ENCODE measurements at regions not wholly inside any gene's neighbourhood (a gene's known extent, or its start where the extent isn't known, plus 50 kb on each side); places are given as distances from the start of the nearest gene placed in this dataset.

GRCh38 chr19:23855676-23856075 is 59.0 kb upstream of the ZNF726 start:
- DNase-seq: no peak

- DNase-seq: no peak
Measured at GRCh38 chr19:23851966-23852365, 62.7 kb upstream of the ZNF726 start.

GRCh38 chr19:23832717-23833327 is 74.1 kb upstream of the ZNF681 start:
- no peak for DNase-seq

- no peak for DNase-seq
Measured at GRCh38 chr19:23823952-23824389, 65.3 kb upstream of the ZNF681 start.

GRCh38 chr19:23822735-23823134 is 64.0 kb upstream of the ZNF681 start:
- no peak for DNase-seq

GRCh38 chr19:23817519-23817918 is 58.8 kb upstream of the ZNF681 start:
- peak; percentile 15 to 33 for DNase-seq

GRCh38 chr19:23810496-23810895 is 51.8 kb upstream of the ZNF681 start:
- no peak for DNase-seq

All from right lung (tissue), 2 donors.